Tongue (tissue), 1 donor: ENCODE measurements at regions not wholly inside any gene's neighbourhood (a gene's known extent, or its start where the extent isn't known, plus 50 kb on each side); places are given as distances from the start of the nearest gene placed in this dataset.

ENCODE experiments used
- DNase-seq: peaks from one replicate; pipeline ENCODE4 v3.0.0-alpha.2; 2015

DNA sequence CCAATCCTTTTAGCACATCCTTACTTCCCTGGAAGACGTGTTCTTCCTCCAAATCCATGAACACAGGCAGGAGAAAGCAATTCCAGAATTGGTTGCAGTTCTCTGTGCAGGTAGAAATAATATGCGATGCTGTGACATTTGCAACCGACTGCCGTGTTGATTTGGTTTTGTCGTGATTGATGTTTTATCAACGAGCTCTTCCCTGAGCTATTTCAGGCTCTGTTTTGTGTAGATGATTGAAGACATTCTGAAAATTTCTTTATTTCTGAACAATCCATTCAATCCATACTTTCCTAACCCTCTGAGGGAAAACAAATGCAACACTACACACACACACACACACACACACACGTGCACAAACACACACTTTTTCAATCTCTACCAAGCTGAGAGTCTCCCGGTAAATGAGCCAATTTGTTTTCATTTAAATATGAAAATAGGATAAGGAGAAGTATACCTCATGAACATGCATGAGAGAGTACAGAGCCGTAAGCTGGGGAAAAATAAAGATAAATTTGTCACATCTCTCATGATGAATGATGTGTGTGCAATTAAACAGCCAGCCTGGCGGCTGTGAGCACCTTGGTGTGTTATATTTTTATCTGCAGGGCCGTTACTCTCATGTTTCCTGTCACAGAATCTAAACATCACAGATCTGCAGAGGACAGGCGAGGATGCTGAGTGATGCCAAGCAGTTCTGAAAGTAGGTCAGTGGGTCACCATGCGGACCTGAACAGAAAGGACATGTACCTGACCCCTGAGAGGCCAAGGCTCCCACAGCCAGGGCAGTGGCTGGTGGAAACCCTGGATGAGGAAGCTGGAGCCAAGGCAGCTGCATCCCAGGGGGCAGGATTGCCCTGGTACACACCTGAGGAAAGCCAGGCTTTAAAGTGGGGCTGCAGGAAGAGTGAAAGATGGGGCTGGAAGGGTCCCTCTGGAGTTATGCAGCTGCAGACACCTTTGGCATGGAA is 64.8 kb downstream of the PDCL3 start:
- DNase-seq: no peak

DNA sequence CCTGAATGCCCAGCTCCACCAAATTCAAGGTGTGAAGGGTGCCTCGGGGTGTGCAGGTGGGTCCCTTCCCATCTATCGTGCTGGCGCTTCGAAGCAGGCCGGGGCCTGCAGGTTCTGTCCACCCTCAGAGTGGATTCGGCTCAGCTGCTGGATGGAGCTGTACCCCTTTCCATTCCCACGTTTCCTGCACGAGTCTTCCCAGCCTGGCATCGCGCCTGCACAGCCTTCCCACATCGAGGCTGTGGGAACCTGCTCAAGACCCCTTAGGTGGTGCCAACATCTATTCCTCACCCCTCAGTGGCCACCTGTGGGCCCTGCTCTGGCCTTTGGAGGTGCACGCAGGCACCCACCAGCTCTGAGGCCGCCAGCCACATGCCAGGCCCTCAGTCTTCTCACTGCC is 65.7 kb downstream of the PDCL3 start:
- no peak for DNase-seq

DNA sequence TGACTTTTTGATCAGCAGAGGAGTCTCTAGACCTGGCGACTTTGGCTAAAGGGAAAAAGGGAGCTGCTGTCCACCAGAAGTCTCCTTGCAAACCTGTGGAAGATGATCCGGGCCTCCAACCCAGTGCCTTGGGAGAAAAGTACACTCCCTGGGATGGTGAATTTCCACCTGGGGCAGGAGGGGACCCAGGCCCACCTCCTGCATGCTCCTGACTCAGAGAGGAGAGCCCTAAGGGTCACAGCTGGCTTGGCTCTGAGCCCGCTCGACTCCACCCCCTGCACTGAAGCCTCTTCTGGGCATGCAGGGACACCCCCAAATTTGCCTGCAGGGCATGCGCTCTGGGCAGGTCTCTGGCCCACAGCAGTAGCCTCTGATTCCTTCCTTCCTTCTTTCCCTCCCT is 66.5 kb downstream of the PDCL3 start:
- no peak for DNase-seq

DNA sequence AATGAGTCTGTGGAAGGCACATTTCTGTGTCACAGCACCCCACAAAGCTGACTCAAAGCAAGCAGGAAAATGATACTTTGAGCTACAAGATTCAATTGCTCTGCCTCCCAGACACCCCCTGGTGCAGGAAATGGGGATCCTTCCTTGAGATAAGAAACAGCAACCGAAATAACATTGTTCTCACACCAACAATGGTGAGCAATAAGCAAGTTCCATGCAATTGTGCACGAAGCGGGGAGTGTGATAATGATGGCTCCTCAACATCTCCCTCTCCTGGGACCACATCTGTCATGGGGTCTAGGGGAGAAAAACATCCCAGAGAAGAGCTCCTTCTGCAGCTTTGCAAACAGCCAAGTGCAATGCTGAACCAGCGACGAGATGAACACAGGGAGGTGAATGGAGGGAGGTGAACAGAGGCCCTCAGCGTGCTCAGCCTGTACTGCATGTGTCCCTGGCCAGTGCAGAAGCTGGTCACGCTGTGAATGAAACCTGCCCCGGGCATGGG is 67.7 kb downstream of the PDCL3 start:
- no peak for DNase-seq

DNA sequence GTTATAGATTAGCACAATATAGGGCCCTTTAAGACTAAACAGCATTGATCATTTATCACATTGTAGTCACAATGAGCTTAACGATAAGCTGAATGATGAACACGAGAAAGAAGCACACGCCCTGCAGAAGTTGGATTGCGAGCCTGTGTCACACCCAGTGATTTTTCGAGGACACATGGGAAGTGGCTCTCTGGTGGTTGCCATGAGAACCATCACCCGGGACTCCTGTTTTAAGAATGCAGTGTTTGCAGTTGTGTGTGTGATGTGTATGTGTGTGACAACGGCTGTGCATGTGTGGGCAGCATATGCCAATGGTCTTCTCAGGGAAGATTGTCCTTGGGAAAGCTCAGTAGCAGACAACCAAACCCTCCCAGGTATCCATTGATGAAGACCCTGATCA is 69.2 kb downstream of the PDCL3 start:
- no peak for DNase-seq

DNA sequence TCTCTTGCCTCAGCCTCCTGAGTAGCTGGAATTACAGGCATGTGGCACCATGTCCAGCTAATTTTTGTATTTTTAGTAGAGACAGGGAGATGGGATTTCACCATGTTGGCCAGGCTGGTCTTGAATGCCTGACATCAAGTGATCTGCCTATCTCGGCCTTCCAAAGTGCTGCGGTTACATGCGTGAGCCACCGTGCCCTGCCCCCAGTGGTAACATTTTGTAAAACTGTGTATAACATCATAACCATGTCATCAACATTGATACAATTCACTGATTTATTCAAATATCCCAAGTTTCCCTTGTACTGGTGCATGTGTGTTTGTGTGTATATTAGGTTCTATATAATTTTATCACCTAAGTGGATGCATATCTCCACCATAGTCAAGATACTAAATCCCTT is 70.0 kb downstream of the PDCL3 start:
- no peak for DNase-seq

DNA sequence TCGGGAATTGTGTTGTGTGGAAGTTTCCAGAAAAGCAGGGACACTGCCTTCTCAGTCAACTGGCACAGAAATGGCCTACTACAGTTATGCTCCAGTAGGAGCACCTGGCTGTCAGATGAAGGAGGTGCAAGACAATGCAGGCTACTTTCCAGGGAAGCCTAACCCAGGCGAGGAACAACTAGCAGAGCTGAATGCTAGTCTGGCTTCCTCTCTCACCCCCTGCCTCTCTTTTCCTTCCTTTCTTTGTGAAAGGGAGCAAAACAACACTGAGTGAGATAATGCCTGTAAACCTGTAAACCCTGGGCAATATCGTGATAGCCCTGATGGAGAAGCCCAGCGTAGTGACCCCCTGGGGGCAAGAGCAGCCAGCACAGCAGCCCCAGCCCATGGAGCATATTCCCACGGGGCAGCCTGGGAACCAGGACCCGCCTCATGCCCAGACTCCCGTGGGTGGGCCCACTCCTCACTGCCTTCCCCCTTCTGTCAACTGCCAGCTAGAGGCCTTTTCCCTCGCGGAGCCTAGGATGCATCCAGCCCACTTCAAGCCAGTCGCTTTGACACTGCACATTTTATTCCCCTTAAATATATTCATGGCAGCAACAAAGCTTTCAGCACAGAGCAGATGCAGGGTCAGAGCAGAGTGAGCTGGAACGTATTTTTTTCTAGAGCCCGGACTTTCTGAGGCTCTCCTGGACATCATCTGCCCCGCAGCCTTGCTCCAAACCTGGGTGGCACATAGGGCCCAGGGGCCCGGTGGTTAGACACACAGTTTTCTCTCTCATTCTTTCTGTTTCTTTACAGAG is 77.0 kb downstream of the PDCL3 start:
- no peak for DNase-seq

DNA sequence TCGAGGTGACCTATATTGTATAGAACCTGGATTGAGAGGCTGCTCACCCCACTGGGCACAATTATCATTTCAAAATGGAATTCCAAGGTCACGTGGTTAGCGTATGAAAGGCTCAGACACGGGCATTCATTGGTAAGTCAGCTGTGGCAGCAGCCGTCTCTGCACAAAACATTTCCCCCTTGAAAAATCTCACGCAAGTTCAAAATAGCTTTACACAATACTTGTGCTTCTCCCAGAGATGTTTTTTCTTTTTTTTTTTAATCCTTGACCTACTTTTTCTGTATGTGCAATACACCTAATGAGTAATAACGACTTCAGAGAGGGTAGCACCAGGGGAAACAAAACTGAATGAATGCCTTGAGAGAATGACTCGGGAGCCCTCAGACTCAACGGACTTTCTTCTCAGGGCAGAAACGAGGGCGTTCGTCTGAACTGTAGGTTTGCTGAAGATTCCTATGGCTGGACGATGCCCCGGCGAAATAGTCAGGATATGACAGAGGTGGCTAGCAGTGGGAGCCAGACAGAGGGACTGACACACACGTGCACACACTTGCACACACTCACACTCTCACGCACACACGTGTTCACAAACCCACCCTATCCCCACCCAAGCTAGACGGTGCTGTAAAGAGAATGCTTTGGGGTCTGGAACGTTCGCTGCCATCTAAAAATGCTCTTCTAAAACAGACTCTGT is 77.8 kb downstream of the PDCL3 start:
- DNase-seq: no peak

DNA sequence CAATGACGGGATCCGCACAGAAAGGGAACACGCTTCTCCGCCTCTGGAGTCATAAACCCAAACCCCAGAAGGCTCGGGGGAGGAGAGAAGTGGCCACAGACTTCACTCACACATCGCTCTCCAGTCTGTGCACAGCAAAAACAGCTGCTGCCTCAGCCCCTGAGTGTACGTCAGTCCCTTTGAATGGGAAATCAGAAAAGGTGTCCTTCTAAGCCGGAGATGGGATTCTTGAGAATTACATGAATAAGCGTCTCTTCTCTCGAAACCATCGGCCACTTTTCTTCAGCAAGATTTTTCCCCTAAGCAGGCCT is 78.3 kb downstream of the PDCL3 start:
- DNase-seq: peak; percentile 1

DNA sequence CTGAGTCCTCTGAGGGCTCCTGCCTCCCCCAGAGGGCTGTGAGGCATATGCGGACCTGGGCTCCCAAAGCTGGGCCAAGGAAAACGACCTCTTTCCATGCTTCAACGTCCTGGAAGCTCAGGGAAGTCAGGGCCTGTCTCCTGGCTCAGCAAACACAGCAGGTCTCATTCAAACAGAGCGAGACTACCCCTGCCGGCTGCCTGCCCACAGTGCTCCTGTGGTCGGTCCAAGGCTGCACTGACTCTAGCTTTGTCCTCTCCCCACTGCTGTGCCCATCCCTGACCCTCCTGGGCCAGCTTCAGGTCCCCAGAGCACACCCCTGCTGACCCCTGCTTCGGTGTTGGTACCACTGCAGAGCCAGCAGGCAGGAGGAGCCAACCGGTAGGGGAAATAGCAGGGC is 79.6 kb downstream of the PDCL3 start:
- DNase-seq: no peak

DNA sequence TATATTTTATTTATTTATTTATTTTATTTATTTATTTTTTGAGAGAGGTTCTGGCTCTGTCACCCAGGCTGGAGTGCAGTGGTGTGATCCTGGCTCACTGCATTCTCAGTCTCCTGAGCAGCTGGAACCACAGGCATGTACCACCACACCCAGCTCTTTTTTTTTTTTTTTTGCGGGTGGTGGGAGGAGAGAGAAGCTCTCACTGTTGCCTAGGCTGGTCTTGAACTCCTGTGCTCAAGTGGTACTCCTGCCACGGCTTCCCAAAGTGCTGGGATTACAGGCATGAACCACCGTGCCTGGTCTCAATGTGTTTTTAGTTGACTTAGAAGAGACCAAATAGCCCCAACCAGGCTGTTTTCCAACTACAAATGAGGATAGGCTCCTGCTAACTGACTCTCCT is 80.7 kb downstream of the PDCL3 start:
- DNase-seq: no peak

DNA sequence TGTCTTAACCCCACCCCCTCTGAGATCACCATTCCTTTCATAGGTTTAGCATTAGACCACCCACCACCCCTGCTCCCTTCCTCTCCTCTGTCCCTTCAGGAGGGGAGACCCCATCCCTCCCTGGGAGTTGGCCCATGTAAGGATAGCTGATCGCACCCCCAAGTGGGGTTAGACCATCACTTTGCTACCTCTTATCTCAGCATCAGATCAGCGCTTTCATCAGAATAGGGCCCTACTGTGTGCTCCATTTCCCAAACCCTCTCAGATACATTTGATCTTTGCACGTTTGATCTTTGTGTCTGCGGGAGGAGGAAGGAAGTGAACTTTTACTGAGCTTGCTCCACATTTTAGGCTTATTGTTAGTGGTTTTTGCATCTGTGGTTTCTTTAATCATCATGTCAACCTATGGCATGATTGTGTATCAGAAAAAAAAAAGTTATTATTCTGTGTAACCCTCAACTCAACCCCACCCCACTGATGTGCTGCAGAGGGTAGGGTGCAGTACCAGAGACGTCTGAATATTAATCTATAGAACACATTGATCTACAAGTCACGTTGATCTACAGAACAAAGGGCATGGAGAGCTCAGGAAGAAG is 81.2 kb downstream of the PDCL3 start:
- no peak for DNase-seq

DNA sequence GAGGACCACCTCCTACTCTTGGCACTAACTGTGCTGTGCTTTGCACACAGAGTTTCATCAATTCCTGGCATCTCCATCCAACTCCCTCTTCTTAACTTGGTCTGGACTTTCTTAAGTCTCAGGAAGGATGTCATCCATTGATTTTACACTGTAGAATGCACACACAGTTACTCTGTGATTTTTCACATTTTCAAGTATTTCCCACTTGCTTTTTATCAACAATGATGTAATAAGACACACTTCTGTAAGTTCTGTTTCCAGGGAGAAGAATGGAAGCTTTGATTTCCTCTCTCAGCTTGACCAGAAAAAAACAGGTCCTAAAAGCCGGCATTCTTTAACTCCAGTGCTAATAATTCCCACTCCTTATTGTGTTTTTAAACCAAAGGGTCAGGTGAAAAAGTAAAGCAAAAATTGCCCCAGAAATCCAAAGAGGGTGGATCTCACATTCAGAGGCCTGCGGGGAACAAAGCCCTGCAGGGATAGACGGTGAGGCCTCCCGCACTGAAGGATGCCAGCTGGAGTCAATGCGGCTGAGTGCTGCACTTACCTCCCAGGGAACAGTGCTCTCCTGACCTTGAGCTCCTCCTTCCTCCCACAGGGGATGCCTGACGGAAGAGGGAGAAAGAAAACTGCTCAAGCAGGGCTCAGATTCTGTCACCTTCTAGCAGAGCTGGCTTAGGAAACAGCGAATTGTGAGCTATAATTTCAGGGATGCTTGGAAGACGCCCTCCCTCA is 83.1 kb downstream of the PDCL3 start:
- DNase-seq: peak; percentile 5

DNA sequence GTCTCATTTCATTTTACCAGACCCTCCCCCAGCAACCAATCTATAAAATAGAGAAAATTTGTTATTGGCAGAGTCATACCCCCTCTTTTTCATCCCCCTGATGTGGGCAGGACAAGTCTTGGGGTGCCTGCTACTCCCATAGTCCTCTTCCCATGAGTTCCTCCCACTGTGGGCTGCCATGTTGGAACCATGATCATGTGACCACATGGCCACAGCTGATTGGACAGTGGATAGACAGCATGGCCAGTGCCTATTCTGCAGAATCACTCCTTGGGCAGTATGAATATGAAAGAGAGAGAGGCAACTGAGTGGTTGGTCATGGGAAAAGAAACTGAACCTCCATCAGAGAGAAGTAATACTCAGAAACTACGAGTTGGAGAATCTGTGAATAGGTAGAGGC is 84.9 kb downstream of the PDCL3 start:
- no peak for DNase-seq

DNA sequence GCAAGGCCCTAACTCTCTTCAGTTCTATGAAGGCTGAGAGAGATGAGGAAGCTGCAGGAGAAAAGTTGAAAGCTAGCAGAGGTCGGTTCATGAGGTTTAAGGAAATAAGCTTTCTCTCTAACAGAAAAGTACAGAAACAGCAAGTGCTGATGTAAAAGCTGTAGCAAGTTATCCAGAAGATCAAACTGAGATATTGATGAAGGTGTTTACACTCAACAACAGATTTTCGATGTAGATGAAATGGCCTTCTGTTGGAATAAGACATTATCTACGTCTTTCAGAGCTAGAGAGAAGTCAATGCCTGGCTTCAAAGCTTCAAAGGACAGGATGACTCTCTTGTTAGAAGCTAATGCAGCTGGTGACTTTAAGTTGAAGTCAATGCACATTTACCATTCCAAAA is 87.4 kb downstream of the PDCL3 start:
- no peak for DNase-seq

DNA sequence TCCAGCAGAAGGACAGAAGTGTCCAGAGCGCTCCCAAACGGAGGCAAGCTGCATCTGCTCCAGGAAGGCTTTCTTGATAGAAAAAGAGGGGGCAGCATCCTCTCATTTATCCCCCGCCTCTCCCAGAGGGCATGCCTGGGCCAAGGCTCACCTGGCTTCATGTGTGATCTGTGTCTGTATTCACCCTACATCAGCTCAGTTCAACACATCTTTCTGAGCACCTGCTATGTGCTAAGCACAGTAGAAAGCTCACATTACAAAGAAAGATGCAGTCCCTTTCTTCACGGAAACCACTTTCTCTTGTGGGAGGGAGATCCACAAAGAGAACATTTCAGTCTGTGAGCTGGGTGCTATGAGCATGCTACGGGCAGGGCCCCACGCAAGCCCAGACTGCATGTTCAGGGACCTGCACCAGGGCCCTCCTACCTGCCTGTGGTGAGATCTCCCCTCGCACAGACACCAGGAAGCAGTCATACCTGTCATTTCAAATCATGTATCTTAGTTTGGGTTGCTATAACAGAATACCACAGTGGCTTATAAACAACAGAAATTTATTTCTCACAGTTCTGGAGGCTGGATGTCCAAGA is 90.7 kb downstream of the PDCL3 start:
- DNase-seq: no peak

DNA sequence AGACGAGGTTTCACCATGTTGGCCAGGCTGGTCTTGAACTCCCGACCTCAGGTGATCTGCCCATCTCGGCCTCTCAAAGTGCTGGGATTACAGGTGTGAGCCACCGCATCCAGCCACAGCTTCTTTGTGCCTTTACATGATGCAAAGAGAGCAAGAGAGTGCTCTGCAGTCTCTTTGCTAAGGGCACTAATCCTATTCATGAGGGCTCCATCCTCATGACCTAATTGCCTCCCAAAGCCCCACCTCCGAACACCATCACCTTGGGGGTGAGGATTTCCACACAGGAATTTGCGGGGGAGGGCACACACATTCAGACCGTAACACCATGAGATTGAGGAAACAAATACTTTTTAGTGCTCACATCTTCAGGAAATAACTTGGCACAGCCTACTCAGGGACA is 91.8 kb downstream of the PDCL3 start:
- no peak for DNase-seq

DNA sequence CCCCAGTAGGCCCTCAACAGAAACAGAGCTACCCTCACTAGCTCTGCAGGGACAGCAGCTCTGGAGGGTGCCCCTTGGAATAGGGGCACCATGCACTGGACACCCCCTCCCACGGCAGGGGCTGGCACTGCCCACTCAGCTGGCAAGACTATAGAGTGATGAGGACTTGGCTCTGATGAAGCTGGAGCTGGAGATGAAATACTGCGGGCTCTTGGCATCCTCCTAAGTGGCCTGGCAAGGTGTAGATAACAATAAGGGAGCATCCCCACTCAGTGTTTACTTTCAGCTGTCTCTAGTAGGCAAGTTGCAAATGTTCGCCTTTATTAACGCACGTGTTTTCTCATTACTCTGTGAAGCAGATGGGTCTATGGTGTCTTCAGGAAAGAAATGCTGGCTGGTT is 92.7 kb downstream of the PDCL3 start:
- DNase-seq: no peak

DNA sequence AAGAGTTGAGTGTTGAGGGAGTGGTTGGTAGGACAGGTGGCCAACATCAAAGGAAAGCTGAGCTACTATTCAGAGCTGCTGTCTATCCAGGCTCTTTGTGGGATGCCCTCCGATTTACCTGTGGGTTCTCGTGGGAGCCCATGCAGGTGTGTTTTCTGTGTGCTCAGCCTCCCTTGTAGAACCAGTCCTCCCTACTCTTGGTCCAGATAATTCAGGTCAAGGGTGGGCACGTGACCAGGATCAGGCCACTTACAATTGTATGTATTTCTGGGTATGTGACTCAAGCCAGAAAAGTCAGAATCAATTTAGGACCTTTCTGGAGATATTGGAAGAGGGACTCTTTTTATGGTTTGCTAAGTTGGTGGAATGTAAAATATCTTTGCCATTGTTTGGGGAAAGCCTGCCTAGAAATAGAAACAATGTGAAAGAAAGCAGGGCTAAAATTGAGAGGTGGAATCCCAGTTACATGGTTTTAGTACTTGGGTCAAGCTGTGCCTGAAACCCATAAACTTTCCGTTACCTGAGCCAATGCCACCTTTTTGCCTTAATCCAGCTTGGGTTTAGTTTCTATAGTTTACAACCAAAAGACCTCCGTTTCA is 93.2 kb downstream of the PDCL3 start:
- no peak for DNase-seq

DNA sequence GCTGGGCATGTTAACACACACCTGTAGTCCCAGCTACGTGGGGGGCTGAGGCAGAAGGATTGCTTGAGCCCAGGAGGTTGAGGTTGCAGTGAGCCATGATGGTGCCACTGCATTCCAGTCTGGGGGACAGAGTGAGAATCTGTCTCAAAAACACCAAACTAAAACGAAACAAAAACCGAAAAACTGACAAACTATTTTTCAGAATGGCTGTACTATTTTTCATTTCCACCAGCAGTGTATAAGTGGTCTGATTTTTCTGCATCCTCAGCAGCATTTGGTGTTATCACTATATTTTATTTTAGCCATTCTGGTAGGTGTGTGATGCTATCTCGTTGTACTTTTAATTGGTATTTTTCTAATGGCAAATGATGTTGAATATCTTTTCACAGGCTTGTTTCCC is 95.2 kb downstream of the PDCL3 start:
- DNase-seq: no peak
